ENCODE measurements at regions not wholly inside any gene's neighbourhood (a gene's known extent, or its start where the extent isn't known, plus 50 kb on each side); places are given as distances from the start of the nearest gene placed in this dataset.

DNA sequence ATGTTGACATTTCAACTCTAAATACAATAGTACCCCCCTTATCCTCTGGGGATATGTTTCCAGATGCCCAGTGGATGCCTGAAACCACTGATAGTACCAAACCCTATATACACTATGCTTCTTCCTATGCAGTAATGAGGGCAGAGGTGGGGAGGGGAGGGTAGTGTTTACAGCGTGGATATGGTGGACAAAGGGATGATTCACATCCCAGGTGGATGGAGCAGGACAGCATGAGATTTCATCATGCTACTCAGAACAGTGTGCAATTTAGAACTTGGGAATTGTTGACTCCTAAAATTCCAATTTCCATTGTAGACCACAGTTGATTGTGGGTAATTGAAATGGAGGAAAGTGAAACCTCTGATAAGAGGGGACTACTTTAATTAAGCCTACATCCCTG, 75.4 kb downstream of the TSN start:
- TF ChIP-seq, protein P1, sequence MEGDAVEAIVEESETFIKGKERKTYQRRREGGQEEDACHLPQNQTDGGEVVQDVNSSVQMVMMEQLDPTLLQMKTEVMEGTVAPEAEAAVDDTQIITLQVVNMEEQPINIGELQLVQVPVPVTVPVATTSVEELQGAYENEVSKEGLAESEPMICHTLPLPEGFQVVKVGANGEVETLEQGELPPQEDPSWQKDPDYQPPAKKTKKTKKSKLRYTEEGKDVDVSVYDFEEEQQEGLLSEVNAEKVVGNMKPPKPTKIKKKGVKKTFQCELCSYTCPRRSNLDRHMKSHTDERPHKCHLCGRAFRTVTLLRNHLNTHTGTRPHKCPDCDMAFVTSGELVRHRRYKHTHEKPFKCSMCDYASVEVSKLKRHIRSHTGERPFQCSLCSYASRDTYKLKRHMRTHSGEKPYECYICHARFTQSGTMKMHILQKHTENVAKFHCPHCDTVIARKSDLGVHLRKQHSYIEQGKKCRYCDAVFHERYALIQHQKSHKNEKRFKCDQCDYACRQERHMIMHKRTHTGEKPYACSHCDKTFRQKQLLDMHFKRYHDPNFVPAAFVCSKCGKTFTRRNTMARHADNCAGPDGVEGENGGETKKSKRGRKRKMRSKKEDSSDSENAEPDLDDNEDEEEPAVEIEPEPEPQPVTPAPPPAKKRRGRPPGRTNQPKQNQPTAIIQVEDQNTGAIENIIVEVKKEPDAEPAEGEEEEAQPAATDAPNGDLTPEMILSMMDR (IDR thresholded peaks at IDR 0.05; ENCODE audit: low read depth, low read length): no peak
- no peak for DNase-seq (ENCODE audit: extremely low read depth, low read depth)

DNA sequence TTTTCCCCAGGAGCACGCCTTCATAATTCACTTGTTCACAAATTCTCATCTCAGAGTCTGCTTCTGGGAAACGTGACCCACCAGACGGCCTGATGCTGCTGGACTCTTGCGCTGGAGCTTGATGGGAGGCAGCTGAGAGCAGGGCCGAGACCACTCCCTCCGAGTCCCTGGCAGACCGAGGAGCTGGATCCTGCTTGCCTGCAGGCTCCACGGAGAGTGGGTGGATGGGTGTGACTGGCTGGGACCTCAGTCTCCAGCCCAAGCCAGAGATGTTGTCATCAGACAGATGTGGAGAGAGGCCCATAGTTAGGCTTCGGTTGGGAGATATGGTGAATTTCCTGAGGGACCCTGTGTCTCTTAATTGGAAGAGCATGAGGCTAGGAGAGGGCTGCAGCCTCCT, 76.4 kb downstream of the TSN start:
- no peak for DNase-seq (ENCODE audit: extremely low read depth, low read depth)
- TF ChIP-seq, protein P1 (IDR thresholded peaks at IDR 0.05; ENCODE audit: low read depth, low read length): no peak

DNA sequence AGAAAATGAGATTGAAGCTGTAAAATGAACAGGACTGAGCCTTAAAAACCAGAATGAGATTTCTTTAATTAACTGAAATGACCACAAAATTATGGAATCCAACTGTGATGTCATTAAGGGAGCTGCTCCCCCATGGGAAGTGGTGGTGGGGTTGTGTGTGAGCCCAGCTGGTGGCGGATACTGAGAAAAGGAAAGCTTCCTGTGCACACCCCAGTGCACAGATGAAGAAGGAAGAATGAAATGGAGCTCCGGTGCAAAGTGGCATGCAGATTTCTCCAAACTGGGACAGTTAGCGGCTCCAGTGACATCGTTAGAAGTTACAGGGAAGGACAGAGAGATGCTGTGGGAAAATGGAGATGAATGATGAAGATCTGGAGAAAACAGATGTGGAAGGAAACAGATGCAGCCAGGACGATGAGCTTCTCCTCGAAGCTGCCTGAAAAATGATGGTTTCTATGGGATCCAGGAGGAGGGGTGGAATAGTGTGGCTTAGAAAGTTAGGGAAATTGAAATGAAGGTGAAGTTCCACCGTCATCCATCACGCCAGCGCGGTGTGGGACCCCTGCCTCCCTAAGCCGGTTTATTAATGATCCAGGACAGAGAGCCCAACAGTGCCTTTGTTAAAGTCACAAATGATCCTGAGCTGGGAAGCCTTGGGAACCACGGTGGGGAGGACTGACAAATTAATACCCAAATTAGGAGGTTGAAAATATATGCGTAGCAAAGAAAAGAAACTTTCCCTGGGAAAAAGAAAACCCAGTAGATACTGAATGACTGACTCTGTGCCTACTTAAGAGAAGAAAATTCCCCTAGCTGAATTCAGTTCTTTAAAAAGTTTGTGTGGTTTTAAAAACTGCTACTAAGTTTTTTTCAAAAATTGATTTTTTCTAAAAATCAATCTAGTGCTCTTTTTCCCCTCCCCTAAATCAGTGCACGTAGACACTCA, 77.2 kb downstream of the TSN start:
- TF ChIP-seq, protein P1 (IDR thresholded peaks at IDR 0.05; ENCODE audit: low read depth, low read length): no peak
- DNase-seq (ENCODE audit: extremely low read depth, low read depth): no peak

DNA sequence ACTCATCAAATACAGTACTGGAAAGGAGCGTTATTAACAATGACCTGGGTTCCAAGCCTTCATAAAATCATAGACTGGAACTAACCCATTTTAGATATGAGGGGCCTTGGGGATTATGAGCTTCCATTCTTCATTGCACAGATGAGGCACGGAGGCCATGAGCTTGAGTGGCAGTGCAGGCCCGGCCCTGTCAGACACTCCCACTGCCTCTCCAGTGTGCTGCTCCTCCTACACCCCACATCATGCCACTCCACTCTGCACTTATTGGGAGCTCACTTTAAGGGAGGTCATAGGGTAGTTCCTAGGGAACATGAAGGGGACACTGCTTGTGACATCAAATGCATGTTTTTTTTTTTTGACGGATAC, 77.9 kb downstream of the TSN start:
- no peak for DNase-seq (ENCODE audit: extremely low read depth, low read depth)
- TF ChIP-seq, protein P1 (IDR thresholded peaks at IDR 0.05; ENCODE audit: low read depth, low read length): no peak

DNA sequence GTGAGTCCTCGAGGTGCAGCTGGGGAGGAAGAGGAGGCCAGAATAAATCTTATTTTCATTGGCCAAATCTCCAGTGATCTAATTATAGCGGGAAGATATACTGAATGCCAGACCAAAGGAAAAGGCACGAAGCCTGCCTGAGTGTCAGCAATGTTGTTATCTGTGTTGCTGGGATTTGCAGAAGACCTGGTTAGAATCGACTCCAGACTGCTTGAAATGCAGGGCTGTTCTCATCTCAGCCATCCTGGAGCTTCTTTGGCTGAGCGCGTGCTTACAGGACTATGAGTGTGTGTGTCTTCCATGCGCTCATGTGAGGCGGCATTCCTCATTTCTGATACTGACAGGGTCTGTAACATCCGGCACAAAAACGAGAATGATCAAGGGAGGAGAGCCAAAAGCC, 81.2 kb downstream of the TSN start:
- TF ChIP-seq, protein P1 (IDR thresholded peaks at IDR 0.05; ENCODE audit: low read depth, low read length): no peak

DNA sequence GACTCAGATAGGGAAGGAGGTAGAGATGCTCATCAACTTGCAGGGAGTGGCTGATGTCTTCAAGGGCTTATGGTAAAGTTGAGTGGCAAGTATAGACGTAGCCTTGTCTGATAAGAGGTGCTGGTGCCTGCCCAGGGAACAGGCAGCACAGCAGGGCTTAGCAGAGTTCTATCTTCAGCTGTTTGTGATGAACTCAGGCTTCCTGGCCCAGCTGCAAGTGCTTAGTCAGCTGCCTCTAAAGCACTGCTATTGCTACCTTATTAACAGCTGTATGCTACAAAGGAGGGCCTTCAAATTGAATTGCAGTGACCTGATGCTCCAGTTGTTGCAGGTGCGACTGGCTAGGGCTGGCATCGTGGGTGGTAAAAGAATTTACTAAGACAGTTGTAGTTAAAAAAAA, 82.1 kb downstream of the TSN start:
- DNase-seq (ENCODE audit: extremely low read depth, low read depth): no peak
- TF ChIP-seq, protein P1 (IDR thresholded peaks at IDR 0.05; ENCODE audit: low read depth, low read length): no peak

More for the DNA sequence above, 81.2 kb downstream of the TSN start:
- no peak for DNase-seq (ENCODE audit: extremely low read depth, low read depth)

DNA sequence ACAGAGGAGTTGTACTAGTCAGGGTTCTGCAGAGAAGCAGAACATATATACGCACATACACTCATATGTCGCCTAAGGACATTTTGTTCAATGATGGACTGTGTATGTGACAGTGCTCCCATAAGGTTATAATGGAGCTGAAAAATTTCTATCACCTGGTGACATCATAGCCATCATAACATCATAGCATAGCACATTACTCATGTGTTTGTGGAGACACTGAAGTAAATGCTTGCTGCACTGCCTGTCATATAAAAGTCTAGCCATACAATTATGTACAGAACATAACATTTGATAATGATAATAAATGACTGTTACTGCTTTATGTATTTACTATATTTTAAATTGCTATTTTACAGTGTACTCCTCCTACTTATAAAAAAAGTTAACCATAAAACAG, 83.1 kb downstream of the TSN start:
- no peak for DNase-seq (ENCODE audit: extremely low read depth, low read depth)
- TF ChIP-seq, protein P1 (IDR thresholded peaks at IDR 0.05; ENCODE audit: low read depth, low read length): no peak
